Lung (tissue), 11 donors: ENCODE measurements at regions not wholly inside any gene's neighbourhood (a gene's known extent, or its start where the extent isn't known, plus 50 kb on each side); places are given as distances from the start of the nearest gene placed in this dataset.

Experiments used
- ATAC-seq: fragments of 200-7000 bp; cut with Tn5 transposase; one replicate; pipeline ENCODE4 v1.9.1; 2020; ENCODE audit warnings: moderate number of reproducible peaks; ENCODE audit not compliant: insufficient read depth, low FRiP score
- DNase-seq, 3 donors: peaks; one replicate each; pipeline ENCODE4 v3.0.0-alpha.2; 2013 to 2017
- H3K27ac ChIP-seq, 2 donors: one replicate each; pipeline ENCODE4 v1.5.1; 2013; ENCODE audit warnings: mild to moderate bottlenecking in 2 of 2, moderate library complexity in 2 of 2, control low read depth in 1 of 2, inconsistent platforms in 1 of 2, low read depth in 1 of 2, low read length in 1 of 2
- H3K27me3 ChIP-seq, 3 donors: one replicate each; pipeline ENCODE4 v1.5.1; 2013; ENCODE audit warnings: low read length in 2 of 3; ENCODE audit not compliant: control insufficient read depth in 3 of 3, insufficient read depth in 3 of 3
- H3K36me3 ChIP-seq, 4 donors: one replicate each; pipeline ENCODE4 v1.5.1; 2013; ENCODE audit warnings: low read length in 4 of 4, mild to moderate bottlenecking in 1 of 4, moderate library complexity in 1 of 4; ENCODE audit not compliant: control insufficient read depth in 4 of 4, insufficient read depth in 4 of 4
- H3K4me1 ChIP-seq, 5 donors: one replicate each; pipeline ENCODE4 v1.5.1; 2013; ENCODE audit warnings: low read length in 5 of 5, mild to moderate bottlenecking in 2 of 5, moderate library complexity in 1 of 5; ENCODE audit not compliant: control insufficient read depth in 5 of 5, insufficient read depth in 5 of 5
- H3K4me3 ChIP-seq: one replicate; pipeline ENCODE4 v1.5.1; 2013; ENCODE audit warnings: mild to moderate bottlenecking, control low read depth, moderate library complexity
- H3K9ac ChIP-seq, 2 donors: one replicate each; pipeline ENCODE4 v1.5.1; 2013; ENCODE audit warnings: low read length in 2 of 2, control low read depth in 1 of 2; ENCODE audit not compliant: insufficient read depth in 1 of 2
- H3K9me3 ChIP-seq, 4 donors: one replicate each; pipeline ENCODE4 v1.5.1; 2013; ENCODE audit warnings: low read length in 3 of 4, mild to moderate bottlenecking in 1 of 4, moderate library complexity in 1 of 4; ENCODE audit not compliant: control insufficient read depth in 4 of 4, insufficient read depth in 3 of 4
- WGBS, 2 donors: extraction: QIAGEN DNeasy Blood & Tissue Kit; methylation state at CpG; one replicate each; pipeline ENCODE4 v1.1.7; 2013; 5-methylcytosine and 5-hydroxymethylcytosine counted together
- TF ChIP-seq, protein P1 (sequence below): IDR thresholded peaks from 2 replicates; pipeline ENCODE4 v1.5.1; 2012; ENCODE audit warnings: mild to moderate bottlenecking; ENCODE audit errors: control extremely low read depth, extremely low read depth
- donor health status: control.
- donor health status: control.
- donor health status: Bipolar disorder and iron deficiency.
- donor health status: healthy.
- donor health status: DM: yes; HTN: yes; CAD: no.

DNA sequence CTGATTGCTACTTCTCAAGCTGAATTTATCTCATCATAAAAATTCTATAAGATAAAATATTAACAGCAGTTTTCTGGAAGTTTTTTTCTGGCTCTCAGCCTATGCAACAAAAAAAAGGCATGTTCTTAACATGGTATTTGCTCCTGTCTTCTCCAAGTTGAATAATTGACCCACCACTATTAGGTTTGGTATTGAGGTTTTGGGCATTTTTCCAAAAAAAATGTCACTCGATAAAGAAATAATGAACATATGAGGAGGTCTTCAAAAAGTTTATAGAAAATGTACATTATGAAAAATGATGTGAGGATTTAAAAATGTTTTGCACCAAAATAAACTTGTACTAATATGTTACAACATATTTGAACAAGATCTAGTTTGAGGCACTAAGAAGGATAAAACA is 808.6 kb upstream of the RAG2 start:
- Histone ChIP-seq H3K36me3 (no peaks in the 10 kb centered on the region), H3K27me3 (no peaks in the 10 kb centered on the region), H3K4me3 (no peak overlapping the region), H3K9ac (no peak overlapping the region), H3K27ac (no peak overlapping the region), H3K9me3 (no peaks in the 10 kb centered on the region), H3K4me1 (no peaks in the 10 kb centered on the region)
- 67 to 75% methylated on average over 1 of the region's 1 CpG for WGBS, 2 donors
- peak in 2 of 3 donors; percentile 66 to 70 for DNase-seq
- no peak for ATAC-seq
- TF ChIP-seq, protein P1, sequence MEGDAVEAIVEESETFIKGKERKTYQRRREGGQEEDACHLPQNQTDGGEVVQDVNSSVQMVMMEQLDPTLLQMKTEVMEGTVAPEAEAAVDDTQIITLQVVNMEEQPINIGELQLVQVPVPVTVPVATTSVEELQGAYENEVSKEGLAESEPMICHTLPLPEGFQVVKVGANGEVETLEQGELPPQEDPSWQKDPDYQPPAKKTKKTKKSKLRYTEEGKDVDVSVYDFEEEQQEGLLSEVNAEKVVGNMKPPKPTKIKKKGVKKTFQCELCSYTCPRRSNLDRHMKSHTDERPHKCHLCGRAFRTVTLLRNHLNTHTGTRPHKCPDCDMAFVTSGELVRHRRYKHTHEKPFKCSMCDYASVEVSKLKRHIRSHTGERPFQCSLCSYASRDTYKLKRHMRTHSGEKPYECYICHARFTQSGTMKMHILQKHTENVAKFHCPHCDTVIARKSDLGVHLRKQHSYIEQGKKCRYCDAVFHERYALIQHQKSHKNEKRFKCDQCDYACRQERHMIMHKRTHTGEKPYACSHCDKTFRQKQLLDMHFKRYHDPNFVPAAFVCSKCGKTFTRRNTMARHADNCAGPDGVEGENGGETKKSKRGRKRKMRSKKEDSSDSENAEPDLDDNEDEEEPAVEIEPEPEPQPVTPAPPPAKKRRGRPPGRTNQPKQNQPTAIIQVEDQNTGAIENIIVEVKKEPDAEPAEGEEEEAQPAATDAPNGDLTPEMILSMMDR, result no peak

DNA sequence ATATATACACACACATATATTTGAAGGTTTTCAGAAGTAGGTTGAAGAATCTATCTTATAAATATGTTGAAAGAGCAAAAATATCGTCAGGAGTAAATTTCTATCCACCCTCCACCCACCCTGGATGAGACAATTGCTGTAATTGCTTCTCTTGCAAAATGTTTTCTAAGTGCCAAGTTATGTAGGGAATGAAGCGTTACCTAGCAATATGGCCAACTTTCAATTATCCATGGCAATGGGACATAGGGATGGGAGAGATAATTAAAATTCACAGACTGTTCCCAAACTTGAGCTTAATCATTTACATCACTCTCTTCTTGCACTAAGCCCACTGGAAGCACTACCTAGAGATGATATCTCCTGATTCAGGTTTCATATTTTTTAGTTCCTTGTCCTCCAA is 806.2 kb upstream of the RAG2 start:
- no peaks in the 10 kb centered on the region for H3K36me3 ChIP-seq
- no peak for ATAC-seq
- no peak overlapping the region for H3K27ac ChIP-seq
- no peak for DNase-seq
- H3K9ac ChIP-seq, result no peak overlapping the region
- H3K9me3 ChIP-seq, result no peaks in the 10 kb centered on the region
- no peak overlapping the region for H3K4me3 ChIP-seq
- no peaks in the 10 kb centered on the region for H3K4me1 ChIP-seq
- TF ChIP-seq, protein P1, result no peak
- 72 to 86% methylated on average over 2 of the region's 2 CpGs for WGBS, 2 donors
- H3K27me3 ChIP-seq, result no peaks in the 10 kb centered on the region

DNA sequence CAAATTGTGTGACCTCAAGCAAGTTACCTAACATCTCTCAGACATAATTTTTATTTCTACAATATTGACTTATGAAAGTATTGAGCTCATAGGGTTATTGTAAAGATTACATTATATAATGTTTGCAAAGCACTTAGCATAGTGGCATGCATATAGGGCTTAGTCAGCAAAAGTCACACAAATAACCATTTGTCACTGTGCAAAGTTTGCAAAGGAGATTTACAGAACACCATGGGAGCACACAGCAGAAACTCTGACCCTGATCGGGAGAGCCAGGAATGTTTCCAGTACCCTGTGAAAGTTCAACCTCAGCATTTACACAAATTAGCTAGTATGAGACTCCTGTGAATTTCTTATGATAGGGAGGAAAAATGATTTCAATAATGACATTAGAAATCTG is 804.6 kb upstream of the RAG2 start:
- no peak overlapping the region for H3K27ac ChIP-seq
- H3K4me1 ChIP-seq, result no peaks in the 10 kb centered on the region
- H3K27me3 ChIP-seq, result no peaks in the 10 kb centered on the region
- no peak for ATAC-seq
- no peaks in the 10 kb centered on the region for H3K36me3 ChIP-seq
- H3K9ac ChIP-seq, result no peak overlapping the region
- 66 to 76% methylated on average over 1 of the region's 1 CpG for WGBS, 2 donors
- H3K4me3 ChIP-seq, result no peak overlapping the region
- TF ChIP-seq, protein P1, result no peak
- H3K9me3 ChIP-seq, result no peaks in the 10 kb centered on the region
- no peak for DNase-seq

DNA sequence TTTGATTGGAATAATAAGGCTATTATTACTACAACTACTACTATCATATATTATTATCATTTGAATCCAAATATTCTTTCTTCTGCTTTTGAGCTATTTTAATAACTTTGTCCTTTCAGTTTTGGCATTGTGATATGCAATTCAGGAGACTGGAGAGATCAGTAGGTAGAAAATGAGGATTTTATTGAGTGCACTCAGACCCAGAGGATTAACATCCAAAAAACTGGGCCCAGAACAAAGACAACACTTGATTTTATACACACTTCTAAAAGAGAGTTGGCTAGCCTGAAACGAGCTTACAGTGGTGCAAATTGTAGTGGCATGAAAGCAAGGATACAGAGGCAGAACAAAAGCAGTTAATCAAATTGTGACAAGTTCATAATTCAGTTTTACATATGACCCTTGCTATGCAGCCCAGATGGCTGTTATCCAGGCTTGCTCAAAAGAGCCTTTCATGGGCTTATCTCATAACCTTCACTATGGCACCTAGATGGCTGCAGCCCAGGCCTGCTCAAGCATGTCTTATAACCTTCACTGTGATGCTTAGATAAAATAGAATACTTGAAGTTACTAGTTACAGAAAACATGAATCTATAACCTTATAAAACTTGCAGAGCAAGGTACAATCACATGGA is 796.3 kb upstream of the RAG2 start:
- Histone ChIP-seq H3K36me3 (no peaks in the 10 kb centered on the region), H3K4me1 (no peaks in the 10 kb centered on the region), H3K9me3 (peaks cover 0 to 8% (median 3%) of the 10 kb centered on the region in 4 donors), H3K27ac (no peak overlapping the region), H3K4me3 (no peak overlapping the region), H3K9ac (no peak overlapping the region), H3K27me3 (no peaks in the 10 kb centered on the region)
- no peak for DNase-seq
- 37 to 72% methylated on average over 1 of the region's 1 CpG for WGBS, 2 donors
- TF ChIP-seq, protein P1, result no peak
- ATAC-seq, result no peak
